OCI-LY3 (cell line): ENCODE measurements at regions not wholly inside any gene's neighbourhood (a gene's known extent, or its start where the extent isn't known, plus 50 kb on each side); places are given as distances from the start of the nearest gene placed in this dataset.

ENCODE experiments used
- EZH2phosphoT487 ChIP-seq: fragments of 200-600 bp; shearing (Covaris generic); IDR thresholded peaks from 2 replicates; pipeline ENCODE4 v1.6.1; 2018; ENCODE audit warnings: antibody characterized with exemption, mixed run types, low read depth
- TF ChIP-seq, protein P1 (sequence below): fragments of 200-600, 300-600 bp; sonication (generic); IDR thresholded peaks from 2 replicates; pipeline ENCODE4 v1.5.1; 2014; ENCODE audit warnings: antibody characterized with exemption, low read length, low read depth

- TF ChIP-seq, protein P1, sequence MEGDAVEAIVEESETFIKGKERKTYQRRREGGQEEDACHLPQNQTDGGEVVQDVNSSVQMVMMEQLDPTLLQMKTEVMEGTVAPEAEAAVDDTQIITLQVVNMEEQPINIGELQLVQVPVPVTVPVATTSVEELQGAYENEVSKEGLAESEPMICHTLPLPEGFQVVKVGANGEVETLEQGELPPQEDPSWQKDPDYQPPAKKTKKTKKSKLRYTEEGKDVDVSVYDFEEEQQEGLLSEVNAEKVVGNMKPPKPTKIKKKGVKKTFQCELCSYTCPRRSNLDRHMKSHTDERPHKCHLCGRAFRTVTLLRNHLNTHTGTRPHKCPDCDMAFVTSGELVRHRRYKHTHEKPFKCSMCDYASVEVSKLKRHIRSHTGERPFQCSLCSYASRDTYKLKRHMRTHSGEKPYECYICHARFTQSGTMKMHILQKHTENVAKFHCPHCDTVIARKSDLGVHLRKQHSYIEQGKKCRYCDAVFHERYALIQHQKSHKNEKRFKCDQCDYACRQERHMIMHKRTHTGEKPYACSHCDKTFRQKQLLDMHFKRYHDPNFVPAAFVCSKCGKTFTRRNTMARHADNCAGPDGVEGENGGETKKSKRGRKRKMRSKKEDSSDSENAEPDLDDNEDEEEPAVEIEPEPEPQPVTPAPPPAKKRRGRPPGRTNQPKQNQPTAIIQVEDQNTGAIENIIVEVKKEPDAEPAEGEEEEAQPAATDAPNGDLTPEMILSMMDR = no peak
- no peak for TF ChIP-seq EZH2phosphoT487
These were observed 136.4 kb upstream of the SYN3 start for GRCh38 chr22:33194529-33195077.
